ENCODE measurements at regions not wholly inside any gene's neighbourhood (a gene's known extent, or its start where the extent isn't known, plus 50 kb on each side); places are given as distances from the start of the nearest gene placed in this dataset.

DNA sequence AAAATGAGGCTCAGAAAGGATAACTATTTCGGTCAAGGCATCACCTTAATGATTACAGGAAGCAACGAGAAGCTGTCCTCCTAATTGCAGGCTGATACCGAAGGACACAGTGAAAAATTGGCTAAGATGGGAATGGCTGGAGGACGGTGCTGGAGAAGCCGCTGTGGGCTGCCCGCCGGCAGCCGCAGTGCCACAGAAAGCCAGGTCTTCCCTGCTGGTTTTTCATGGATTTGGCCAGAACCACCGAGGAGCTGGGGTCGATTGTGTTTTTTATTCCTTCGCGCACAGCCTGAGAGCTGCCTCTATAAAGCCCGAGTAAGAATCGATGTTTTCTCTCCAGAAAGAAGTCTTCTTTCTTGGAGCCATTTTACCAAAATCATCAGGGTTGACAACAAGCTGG is 1484.2 kb downstream of the BRD1 start:
- no peaks in the 10 kb centered on the region for H3K27me3 ChIP-seq (ENCODE audit: insufficient read depth, poor library complexity, severe bottlenecking)
- DNase-seq (ENCODE audit: low spot score) (no peak), ATAC-seq (ENCODE audit: low read depth) (no peak)
- TF ChIP-seq, protein P1, sequence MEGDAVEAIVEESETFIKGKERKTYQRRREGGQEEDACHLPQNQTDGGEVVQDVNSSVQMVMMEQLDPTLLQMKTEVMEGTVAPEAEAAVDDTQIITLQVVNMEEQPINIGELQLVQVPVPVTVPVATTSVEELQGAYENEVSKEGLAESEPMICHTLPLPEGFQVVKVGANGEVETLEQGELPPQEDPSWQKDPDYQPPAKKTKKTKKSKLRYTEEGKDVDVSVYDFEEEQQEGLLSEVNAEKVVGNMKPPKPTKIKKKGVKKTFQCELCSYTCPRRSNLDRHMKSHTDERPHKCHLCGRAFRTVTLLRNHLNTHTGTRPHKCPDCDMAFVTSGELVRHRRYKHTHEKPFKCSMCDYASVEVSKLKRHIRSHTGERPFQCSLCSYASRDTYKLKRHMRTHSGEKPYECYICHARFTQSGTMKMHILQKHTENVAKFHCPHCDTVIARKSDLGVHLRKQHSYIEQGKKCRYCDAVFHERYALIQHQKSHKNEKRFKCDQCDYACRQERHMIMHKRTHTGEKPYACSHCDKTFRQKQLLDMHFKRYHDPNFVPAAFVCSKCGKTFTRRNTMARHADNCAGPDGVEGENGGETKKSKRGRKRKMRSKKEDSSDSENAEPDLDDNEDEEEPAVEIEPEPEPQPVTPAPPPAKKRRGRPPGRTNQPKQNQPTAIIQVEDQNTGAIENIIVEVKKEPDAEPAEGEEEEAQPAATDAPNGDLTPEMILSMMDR (IDR thresholded peaks at IDR 0.05; ENCODE audit: poor library complexity, severe bottlenecking) = no peak
- no peak overlapping the region for H3K4me3 ChIP-seq (ENCODE audit: severe bottlenecking)
- H3K27ac ChIP-seq (ENCODE audit: poor library complexity, severe bottlenecking) = no peak overlapping the region
- H3K36me3 ChIP-seq (ENCODE audit: low read depth) = no peaks in the 10 kb centered on the region
- H3K4me1 ChIP-seq (ENCODE audit: insufficient read depth, poor library complexity, severe bottlenecking) = no peaks in the 10 kb centered on the region
- H3K9me3 ChIP-seq (ENCODE audit: severe bottlenecking) = no peaks in the 10 kb centered on the region

DNA sequence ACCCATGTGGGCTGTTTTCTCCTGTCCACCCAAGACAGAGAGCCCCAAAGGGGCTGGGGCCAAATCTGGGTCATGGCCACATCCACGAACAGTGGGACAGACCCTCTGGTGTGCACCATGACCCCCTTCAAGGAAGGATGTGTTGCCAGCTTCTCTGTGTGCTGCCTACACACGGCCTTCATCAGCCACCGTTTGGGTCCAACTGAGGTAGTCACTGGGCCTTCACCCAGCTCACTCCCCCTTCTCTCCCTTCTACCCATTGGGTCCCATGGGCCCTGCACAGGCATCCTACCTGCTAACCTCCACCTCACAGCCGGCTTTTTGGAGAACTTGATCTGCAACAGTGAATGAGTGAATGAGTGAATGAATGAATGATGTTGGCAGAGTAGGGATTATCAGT is 1484.9 kb downstream of the BRD1 start:
- no peaks in the 10 kb centered on the region for H3K9me3 ChIP-seq (ENCODE audit: severe bottlenecking)
- ATAC-seq (ENCODE audit: low read depth) (no peak), DNase-seq (ENCODE audit: low spot score) (no peak)
- TF ChIP-seq, protein P1 (IDR thresholded peaks at IDR 0.05; ENCODE audit: poor library complexity, severe bottlenecking) = no peak
- H3K27ac ChIP-seq (ENCODE audit: poor library complexity, severe bottlenecking) = no peak overlapping the region
- H3K27me3 ChIP-seq (ENCODE audit: insufficient read depth, poor library complexity, severe bottlenecking) = no peaks in the 10 kb centered on the region
- H3K4me1 ChIP-seq (ENCODE audit: insufficient read depth, poor library complexity, severe bottlenecking) = no peaks in the 10 kb centered on the region
- no peaks in the 10 kb centered on the region for H3K36me3 ChIP-seq (ENCODE audit: low read depth)
- H3K4me3 ChIP-seq (ENCODE audit: severe bottlenecking) = no peak overlapping the region

DNA sequence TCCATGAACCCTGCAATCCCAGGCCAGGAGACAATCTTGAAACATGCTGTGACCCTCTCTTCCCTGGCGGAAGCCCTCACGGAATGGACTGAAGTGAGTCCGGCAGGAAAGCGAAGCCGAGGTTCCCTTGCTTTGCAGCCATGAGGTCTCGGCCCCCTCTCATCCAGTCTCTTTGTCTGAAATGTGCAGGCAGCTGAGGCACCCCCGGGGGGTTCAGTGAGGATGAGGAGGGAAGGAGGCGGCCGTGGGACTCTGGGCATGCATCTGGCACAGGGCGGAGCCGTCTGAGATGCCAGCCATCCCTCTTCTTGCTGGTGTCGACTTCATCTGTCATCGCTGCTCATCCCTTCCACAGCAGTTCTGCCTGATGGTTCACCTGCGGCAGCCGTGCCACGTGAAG is 1485.7 kb downstream of the BRD1 start:
- DNase-seq (ENCODE audit: low spot score) (no peak), ATAC-seq (ENCODE audit: low read depth) (no peak)
- H3K4me1 ChIP-seq (ENCODE audit: insufficient read depth, poor library complexity, severe bottlenecking) = no peaks in the 10 kb centered on the region
- H3K27ac ChIP-seq (ENCODE audit: poor library complexity, severe bottlenecking) = no peak overlapping the region
- no peaks in the 10 kb centered on the region for H3K27me3 ChIP-seq (ENCODE audit: insufficient read depth, poor library complexity, severe bottlenecking)
- TF ChIP-seq, protein P1 (IDR thresholded peaks at IDR 0.05; ENCODE audit: poor library complexity, severe bottlenecking) = no peak
- H3K9me3 ChIP-seq (ENCODE audit: severe bottlenecking) = no peaks in the 10 kb centered on the region
- no peaks in the 10 kb centered on the region for H3K36me3 ChIP-seq (ENCODE audit: low read depth)
- H3K4me3 ChIP-seq (ENCODE audit: severe bottlenecking) = no peak overlapping the region

DNA sequence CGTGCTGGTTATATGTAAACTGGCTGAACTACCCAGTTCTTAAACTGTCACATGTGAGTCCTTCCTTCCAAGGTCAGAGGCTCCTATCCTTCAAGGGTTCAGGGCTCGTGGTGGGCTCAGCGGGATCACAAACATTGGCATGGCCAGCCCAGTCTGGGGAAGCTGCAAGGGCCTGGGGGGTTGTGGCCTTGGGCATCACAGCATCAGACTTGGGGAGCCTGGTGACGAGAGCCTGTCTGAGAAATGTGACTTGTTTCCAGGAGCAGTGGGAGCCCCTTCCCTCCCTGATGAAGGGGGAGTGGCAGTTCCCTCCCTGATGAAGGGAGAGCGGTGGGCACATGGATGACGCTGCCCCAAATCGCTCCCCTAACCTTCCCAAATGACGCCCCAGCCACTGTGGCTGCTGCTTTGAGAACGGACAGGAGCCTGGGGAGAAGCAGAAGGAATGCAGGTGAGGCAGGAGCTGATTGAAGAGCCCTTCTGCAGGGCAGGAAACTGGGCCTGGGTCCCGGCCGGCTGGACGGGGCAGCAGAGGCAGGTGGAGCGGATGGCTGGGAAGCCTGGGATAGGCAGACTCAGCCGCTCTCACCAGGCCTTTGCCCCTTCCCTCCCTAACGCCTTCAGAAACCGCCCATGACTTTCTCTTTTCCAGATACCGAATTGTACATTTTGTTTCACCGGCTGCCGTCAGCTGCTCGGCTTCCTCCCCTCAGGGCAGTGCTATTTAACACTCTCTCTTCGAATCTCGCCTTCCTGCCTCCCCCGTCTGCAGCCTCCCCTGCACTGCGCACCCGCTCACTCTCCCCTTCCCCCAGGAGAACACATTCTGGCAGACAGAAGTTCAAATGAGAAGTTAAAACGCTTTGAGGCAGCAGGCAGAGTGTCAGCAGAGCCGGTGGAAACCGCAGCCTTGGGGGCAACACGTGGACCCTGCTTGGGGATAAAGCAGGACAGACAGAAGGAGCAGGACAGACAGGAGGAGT is 1486.7 kb downstream of the BRD1 start:
- Histone ChIP-seq H3K9me3 (ENCODE audit: severe bottlenecking) (no peaks in the 10 kb centered on the region), H3K4me3 (ENCODE audit: severe bottlenecking) (no peak overlapping the region), H3K4me1 (ENCODE audit: insufficient read depth, poor library complexity, severe bottlenecking) (no peaks in the 10 kb centered on the region), H3K27me3 (ENCODE audit: insufficient read depth, poor library complexity, severe bottlenecking) (no peaks in the 10 kb centered on the region), H3K27ac (ENCODE audit: poor library complexity, severe bottlenecking) (no peak overlapping the region), H3K36me3 (ENCODE audit: low read depth) (no peaks in the 10 kb centered on the region)
- DNase-seq (ENCODE audit: low spot score) = no peak
- ATAC-seq (ENCODE audit: low read depth) = no peak
- TF ChIP-seq, protein P1 (IDR thresholded peaks at IDR 0.05; ENCODE audit: poor library complexity, severe bottlenecking) = no peak

DNA sequence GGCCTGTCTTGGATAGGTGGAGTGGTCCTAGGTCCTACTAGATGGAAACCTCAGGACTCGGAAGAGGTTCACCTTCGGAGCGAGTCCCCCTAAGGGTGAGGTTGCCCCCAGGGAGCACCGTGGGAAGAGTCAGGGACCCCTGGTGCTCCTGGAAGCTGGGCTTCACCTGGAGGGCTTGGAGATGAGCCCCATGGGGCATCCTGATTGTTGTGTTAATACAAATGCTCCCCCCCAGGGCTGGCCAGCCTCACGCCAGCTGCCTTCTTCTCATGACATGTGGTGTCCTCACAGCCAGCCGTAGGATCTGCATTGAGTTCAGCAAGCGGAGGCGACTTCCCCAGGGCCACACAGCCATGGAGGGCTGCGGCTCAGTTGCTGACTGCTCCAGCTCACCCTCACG is 1487.5 kb downstream of the BRD1 start:
- Histone ChIP-seq H3K9me3 (ENCODE audit: severe bottlenecking) (no peaks in the 10 kb centered on the region), H3K4me1 (ENCODE audit: insufficient read depth, poor library complexity, severe bottlenecking) (no peaks in the 10 kb centered on the region), H3K27ac (ENCODE audit: poor library complexity, severe bottlenecking) (no peak overlapping the region), H3K36me3 (ENCODE audit: low read depth) (no peaks in the 10 kb centered on the region), H3K4me3 (ENCODE audit: severe bottlenecking) (no peak overlapping the region), H3K27me3 (ENCODE audit: insufficient read depth, poor library complexity, severe bottlenecking) (no peaks in the 10 kb centered on the region)
- ATAC-seq (ENCODE audit: low read depth) = no peak
- DNase-seq (ENCODE audit: low spot score) = peak; percentile 33
- TF ChIP-seq, protein P1 (IDR thresholded peaks at IDR 0.05; ENCODE audit: poor library complexity, severe bottlenecking) = no peak
